Loucy (cell line): ENCODE measurements at regions not wholly inside any gene's neighbourhood (a gene's known extent, or its start where the extent isn't known, plus 50 kb on each side); places are given as distances from the start of the nearest gene placed in this dataset.

Experiments
- H2AFZ ChIP-seq: fragments of 200-600 bp; sonication (generic); 2 replicates; pipeline ENCODE4 v1.6.0; 2016; ENCODE audit warnings: antibody characterized with exemption, mild to moderate bottlenecking, low read length, moderate library complexity
- H3F3A ChIP-seq: fragments of 200-600 bp; 2 replicates; pipeline ENCODE4 v1.6.0; 2016; ENCODE audit warnings: antibody characterized with exemption, low read depth, mild to moderate bottlenecking
- H3K27me3 ChIP-seq: fragments of 200-600 bp; sonication (generic); 2 replicates; pipeline ENCODE4 v1.6.1; 2014; ENCODE audit warnings: low read length, mild to moderate bottlenecking; ENCODE audit not compliant: insufficient read depth, poor library complexity, severe bottlenecking
- H3K36me3 ChIP-seq: fragments of 200-600 bp; sonication (generic); 2 replicates; pipeline ENCODE4 v1.6.1; 2016; ENCODE audit warnings: low read length; ENCODE audit not compliant: insufficient read depth
- H3K4me1 ChIP-seq: fragments of 200-600 bp; sonication (generic); 2 replicates; pipeline ENCODE4 v1.5.1; 2014; ENCODE audit warnings: low read length, mild to moderate bottlenecking; ENCODE audit not compliant: insufficient read depth, poor library complexity, severe bottlenecking
- H3K4me2 ChIP-seq: fragments of 200-600 bp; sonication (generic); 2 replicates; pipeline ENCODE4 v1.6.0; 2014; ENCODE audit warnings: antibody characterized with exemption, low read length, low read depth, mild to moderate bottlenecking; ENCODE audit not compliant: poor library complexity, severe bottlenecking
- H3K4me3 ChIP-seq: fragments of 200-600 bp; sonication (generic); 2 replicates; pipeline ENCODE4 v1.5.1; 2014; ENCODE audit warnings: low read length, mild to moderate bottlenecking, mixed read lengths; ENCODE audit not compliant: poor library complexity, severe bottlenecking
- H3K79me2 ChIP-seq: fragments of 200-600 bp; sonication (generic); 2 replicates; pipeline ENCODE4 v1.6.1; 2014; ENCODE audit warnings: low read length; ENCODE audit not compliant: insufficient read depth
- H3K9ac ChIP-seq: fragments of 200-600 bp; sonication (generic); 2 replicates; pipeline ENCODE4 v1.6.0; 2014; ENCODE audit warnings: mild to moderate bottlenecking, low read depth, low read length, moderate library complexity; ENCODE audit not compliant: poor library complexity, severe bottlenecking
- H3K9me2 ChIP-seq: fragments of 200-600 bp; sonication (generic); replicated peaks from 2 replicates; pipeline ENCODE4 v1.6.1; 2016; ENCODE audit warnings: low read depth, low read length, mixed read lengths
- H3K9me3 ChIP-seq: fragments of 200-600 bp; sonication (generic); 2 replicates; pipeline ENCODE4 v1.6.1; 2014; ENCODE audit warnings: mild to moderate bottlenecking, antibody characterized with exemption, low read length, low read depth; ENCODE audit not compliant: insufficient read depth
- H4K20me1 ChIP-seq: fragments of 200-600 bp; sonication (generic); 2 replicates; pipeline ENCODE4 v1.6.0; 2014; ENCODE audit warnings: antibody characterized with exemption, low read length, mild to moderate bottlenecking; ENCODE audit not compliant: insufficient read depth, poor library complexity, severe bottlenecking
- EZH2phosphoT487 ChIP-seq: fragments of 200-600 bp; IDR thresholded peaks from 2 replicates; pipeline ENCODE4 v1.6.1; 2018; ENCODE audit warnings: antibody characterized with exemption, mild to moderate bottlenecking, moderate library complexity, borderline replicate concordance
- TF ChIP-seq, protein P1 (sequence below): fragments of 200-600 bp; sonication (generic); conservative IDR thresholded peaks from 2 replicates; pipeline ENCODE4 v1.5.1; 2014; ENCODE audit warnings: mild to moderate bottlenecking, antibody characterized with exemption, low read length

DNA sequence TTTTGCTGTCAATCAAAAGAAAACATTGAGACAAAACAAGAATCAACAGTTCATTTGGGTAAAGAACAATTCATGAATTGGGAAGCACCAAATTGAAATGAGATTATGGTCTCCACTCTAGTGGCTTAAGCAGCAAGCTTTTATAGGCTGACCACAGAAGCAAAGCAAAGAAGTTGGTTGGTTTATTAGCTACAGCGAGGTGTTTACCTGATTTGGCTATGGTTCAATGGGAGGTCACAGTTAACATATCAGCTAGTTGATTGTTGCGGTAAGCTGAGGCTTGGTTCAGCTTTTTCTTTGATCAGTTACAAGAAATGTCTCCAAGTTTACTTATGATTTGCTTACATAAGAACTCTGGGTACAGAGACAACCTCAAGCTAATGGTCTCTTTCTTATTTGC lies 640.5 kb upstream of the GOLIM4 start:
- H3K79me2 ChIP-seq, result no peaks in the 10 kb centered on the region
- no peaks in the 10 kb centered on the region for H3K27me3 ChIP-seq
- no peaks in the 10 kb centered on the region for H3K9me2 ChIP-seq
- H3K36me3 ChIP-seq, result no peaks in the 10 kb centered on the region
- H3K4me2 ChIP-seq, result no peak overlapping the region
- H3F3A ChIP-seq, result no peaks in the 10 kb centered on the region
- H3K4me1 ChIP-seq, result no peaks in the 10 kb centered on the region
- no peak overlapping the region for H3K9ac ChIP-seq
- H4K20me1 ChIP-seq, result no peaks in the 10 kb centered on the region
- H2AFZ ChIP-seq, result no peak overlapping the region
- no peak overlapping the region for H3K4me3 ChIP-seq
- no peaks in the 10 kb centered on the region for H3K9me3 ChIP-seq
- TF ChIP-seq, protein P1, sequence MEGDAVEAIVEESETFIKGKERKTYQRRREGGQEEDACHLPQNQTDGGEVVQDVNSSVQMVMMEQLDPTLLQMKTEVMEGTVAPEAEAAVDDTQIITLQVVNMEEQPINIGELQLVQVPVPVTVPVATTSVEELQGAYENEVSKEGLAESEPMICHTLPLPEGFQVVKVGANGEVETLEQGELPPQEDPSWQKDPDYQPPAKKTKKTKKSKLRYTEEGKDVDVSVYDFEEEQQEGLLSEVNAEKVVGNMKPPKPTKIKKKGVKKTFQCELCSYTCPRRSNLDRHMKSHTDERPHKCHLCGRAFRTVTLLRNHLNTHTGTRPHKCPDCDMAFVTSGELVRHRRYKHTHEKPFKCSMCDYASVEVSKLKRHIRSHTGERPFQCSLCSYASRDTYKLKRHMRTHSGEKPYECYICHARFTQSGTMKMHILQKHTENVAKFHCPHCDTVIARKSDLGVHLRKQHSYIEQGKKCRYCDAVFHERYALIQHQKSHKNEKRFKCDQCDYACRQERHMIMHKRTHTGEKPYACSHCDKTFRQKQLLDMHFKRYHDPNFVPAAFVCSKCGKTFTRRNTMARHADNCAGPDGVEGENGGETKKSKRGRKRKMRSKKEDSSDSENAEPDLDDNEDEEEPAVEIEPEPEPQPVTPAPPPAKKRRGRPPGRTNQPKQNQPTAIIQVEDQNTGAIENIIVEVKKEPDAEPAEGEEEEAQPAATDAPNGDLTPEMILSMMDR, result no peak
- no peak for TF ChIP-seq EZH2phosphoT487

DNA sequence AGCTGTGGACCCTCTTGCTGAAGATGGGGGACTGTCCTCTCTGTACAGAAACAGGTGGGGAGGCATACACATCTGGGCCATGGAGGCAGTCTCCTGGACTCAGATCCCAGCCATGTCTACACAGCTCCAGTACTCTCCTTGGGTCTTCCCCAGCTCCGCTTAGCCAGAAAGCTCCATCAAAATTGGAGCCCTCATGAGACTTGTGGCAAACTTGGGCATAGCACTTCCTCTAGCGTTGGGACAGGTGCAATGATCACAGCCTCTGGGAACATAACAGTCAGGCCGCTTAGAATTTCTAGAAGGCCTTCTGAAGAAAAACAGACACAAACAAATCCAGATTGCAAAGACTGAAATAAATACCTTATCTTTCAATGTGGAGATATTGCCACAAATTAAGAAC lies 634.3 kb upstream of the GOLIM4 start:
- Histone ChIP-seq H2AFZ (no peak overlapping the region), H3K9me3 (no peaks in the 10 kb centered on the region), H3K9ac (no peak overlapping the region), H3K4me3 (no peak overlapping the region), H3K79me2 (no peaks in the 10 kb centered on the region), H4K20me1 (no peaks in the 10 kb centered on the region), H3K4me2 (no peak overlapping the region), H3K36me3 (no peaks in the 10 kb centered on the region), H3K27me3 (no peaks in the 10 kb centered on the region), H3K9me2 (no peaks in the 10 kb centered on the region), H3F3A (no peaks in the 10 kb centered on the region), H3K4me1 (no peaks in the 10 kb centered on the region)
- no peak for TF ChIP-seq EZH2phosphoT487
- TF ChIP-seq, protein P1, result no peak

DNA sequence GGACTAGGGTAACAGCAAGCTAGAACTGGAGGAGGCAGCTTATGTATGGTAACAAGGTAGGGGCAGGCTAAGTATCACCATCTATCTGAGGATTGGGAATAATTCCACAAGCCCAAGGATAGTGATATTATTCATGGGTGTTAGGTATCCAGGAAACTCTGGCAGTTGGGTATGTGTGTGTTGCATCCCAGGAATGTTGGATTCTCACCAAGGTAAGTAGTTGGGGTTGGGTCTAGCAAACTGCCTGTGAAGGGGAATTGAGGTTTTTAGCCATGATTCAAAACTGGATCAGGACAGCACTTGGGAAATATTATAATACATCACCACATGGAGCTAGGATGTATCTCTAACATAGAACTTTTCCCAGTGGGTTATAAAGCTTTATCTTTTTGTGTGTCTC lies 626.4 kb upstream of the GOLIM4 start:
- Histone ChIP-seq H3K9me3 (no peaks in the 10 kb centered on the region), H3K4me3 (no peak overlapping the region), H3K9me2 (no peaks in the 10 kb centered on the region), H3K27me3 (no peaks in the 10 kb centered on the region), H3K36me3 (no peaks in the 10 kb centered on the region), H2AFZ (no peak overlapping the region), H3K4me2 (no peak overlapping the region), H3K4me1 (no peaks in the 10 kb centered on the region), H3F3A (no peaks in the 10 kb centered on the region), H3K9ac (no peak overlapping the region), H3K79me2 (no peaks in the 10 kb centered on the region), H4K20me1 (no peaks in the 10 kb centered on the region)
- no peak for TF ChIP-seq EZH2phosphoT487
- TF ChIP-seq, protein P1, result no peak
